K562 (cell line): ENCODE measurements at regions not wholly inside any gene's neighbourhood (a gene's known extent, or its start where the extent isn't known, plus 50 kb on each side); places are given as distances from the start of the nearest gene placed in this dataset.

Experiments
- ARNT ChIP-seq, 2 experiments: fragments of 450-650 bp; IDR thresholded peaks; 2 replicates each; pipeline ENCODE4 v1.6.1; 2016; ENCODE audit warnings: mild to moderate bottlenecking in 1 of 2
- BCOR ChIP-seq: fragments of 450-650 bp; IDR thresholded peaks from 2 replicates; pipeline ENCODE4 v1.6.1; 2016
- CHD2 ChIP-seq: IDR thresholded peaks from 2 replicates; pipeline ENCODE4 v1.6.1; 2011; ENCODE audit warnings: low read depth, low read length
- CXXC5 ChIP-seq: fragments of 250-450 bp; sonication (Bioruptor Pico); IDR thresholded peaks from 2 replicates; pipeline ENCODE4 v1.8.0; 2022; ENCODE audit warnings: inconsistent platforms, mild to moderate bottlenecking, moderate library complexity
- DACH1 ChIP-seq: fragments of 450-650 bp; IDR thresholded peaks from 2 replicates; pipeline ENCODE4 v1.6.1; 2018; ENCODE audit not compliant: partially characterized antibody
- ELF2 ChIP-seq: fragments of 250-450 bp; sonication (Bioruptor Pico); IDR thresholded peaks from 2 replicates; pipeline ENCODE4 v1.5.0; 2021; ENCODE audit warnings: mild to moderate bottlenecking
- EP300 ChIP-seq: IDR thresholded peaks from 2 replicates; pipeline ENCODE4 v1.6.1; 2012; ENCODE audit warnings: low read length, improper control_type of control experiment
- FOXP1 ChIP-seq: sonication (generic); formaldehyde crosslinking; IDR thresholded peaks from 2 replicates; pipeline ENCODE4 v1.8.0; 2022; ENCODE audit warnings: mild to moderate bottlenecking, missing genetic modification reagents
- GATA2 ChIP-seq: sonication (generic); formaldehyde crosslinking; IDR thresholded peaks from 2 replicates; pipeline ENCODE4 v1.4.0; 2020; ENCODE audit warnings: mild to moderate bottlenecking, missing genetic modification reagents
- HDAC1 ChIP-seq, 2 experiments: fragments of 450-650 bp; IDR thresholded peaks; 2 replicates each; pipeline ENCODE4 v1.6.1; 2016 to 2017; ENCODE audit warnings: inconsistent platforms in 1 of 2, mild to moderate bottlenecking in 1 of 2, moderate library complexity in 1 of 2
- HDAC2 ChIP-seq: fragments of 450-650 bp; IDR thresholded peaks from 2 replicates; pipeline ENCODE4 v1.6.1; 2016; ENCODE audit warnings: mild to moderate bottlenecking
- HDAC8 ChIP-seq: fragments of 450-650 bp; IDR thresholded peaks from 2 replicates; pipeline ENCODE4 v1.6.1; 2016; ENCODE audit warnings: mild to moderate bottlenecking, missing genetic modification characterization, moderate library complexity, missing compliant biosample characterization
- HLTF ChIP-seq: fragments of 450-650 bp; IDR thresholded peaks from 2 replicates; pipeline ENCODE4 v1.6.1; 2016
- HNRNPUL1 ChIP-seq: fragments of 200-400 bp; formaldehyde crosslinking; IDR thresholded peaks from 2 replicates; pipeline ENCODE4 v1.6.1; 2017; ENCODE audit warnings: low read length
- KDM1A ChIP-seq, 2 experiments: fragments of 450-650 bp; IDR thresholded peaks; 2 replicates each; pipeline ENCODE4 v1.6.1; 2016; ENCODE audit warnings: mild to moderate bottlenecking in 2 of 2
- LEF1 ChIP-seq: fragments of 450-650 bp; IDR thresholded peaks from 2 replicates; pipeline ENCODE4 v1.6.1; 2016; ENCODE audit warnings: mild to moderate bottlenecking
- MIER1 ChIP-seq: fragments of 450-650 bp; IDR thresholded peaks from 2 replicates; pipeline ENCODE4 v1.6.1; 2016; ENCODE audit warnings: antibody characterized with exemption, mild to moderate bottlenecking, low read depth
- NR1H2 ChIP-seq: sonication (generic); formaldehyde crosslinking; IDR thresholded peaks from 2 replicates; pipeline ENCODE4 v1.4.0; 2020; ENCODE audit warnings: mild to moderate bottlenecking, missing genetic modification reagents
- PCBP1 ChIP-seq: fragments of 200-400 bp; formaldehyde crosslinking; IDR thresholded peaks from 2 replicates; pipeline ENCODE4 v1.6.1; 2018; ENCODE audit warnings: mild to moderate bottlenecking, low read depth, low read length; ENCODE audit not compliant: poor library complexity, severe bottlenecking
- PPARD ChIP-seq: fragments of 250-450 bp; sonication (Bioruptor Pico); IDR thresholded peaks from 2 replicates; pipeline ENCODE4 v1.8.0; 2022; ENCODE audit warnings: inconsistent platforms, mild to moderate bottlenecking, moderate library complexity
- RFX5 ChIP-seq: IDR thresholded peaks from 2 replicates; pipeline ENCODE4 v1.6.1; 2011; ENCODE audit warnings: low read depth, mild to moderate bottlenecking, improper control_type of control experiment, low read length
- SMARCA5 ChIP-seq: fragments of 450-650 bp; IDR thresholded peaks from 2 replicates; pipeline ENCODE4 v1.6.1; 2016
- SMARCB1 ChIP-seq: IDR thresholded peaks from 2 replicates; pipeline ENCODE4 v1.6.1; 2011; ENCODE audit warnings: improper control_type of control experiment, low read depth; ENCODE audit not compliant: insufficient read length
- TAF1 ChIP-seq: IDR thresholded peaks from 2 replicates; pipeline ENCODE4 v1.6.1; 2011; ENCODE audit warnings: mild to moderate bottlenecking, low read length, moderate library complexity; ENCODE audit not compliant: insufficient read depth, control insufficient read depth, severe bottlenecking; ENCODE audit errors: extremely low read depth
- TRIM28 ChIP-seq: fragments of 450-650 bp; IDR thresholded peaks from 2 replicates; pipeline ENCODE4 v1.6.1; 2017
- ZC3H11A ChIP-seq: IDR thresholded peaks from 2 replicates; pipeline ENCODE4 v1.6.1; 2012; ENCODE audit warnings: low read depth, low read length, improper control_type of control experiment
- ZFP36 ChIP-seq: fragments of 150-350 bp; IDR thresholded peaks from 2 replicates; pipeline ENCODE4 v1.6.1; 2018; ENCODE audit warnings: low read length, low read depth; ENCODE audit not compliant: partially characterized antibody
- ZNF133 ChIP-seq: fragments of 250-450 bp; sonication (Bioruptor Pico); IDR thresholded peaks from 2 replicates; pipeline ENCODE4 v1.4.0; 2020; ENCODE audit warnings: mild to moderate bottlenecking
- ZNF134 ChIP-seq: fragments of 250-450 bp; sonication (Bioruptor Pico); conservative IDR thresholded peaks from 2 replicates; pipeline ENCODE4 v1.4.0; 2020
- ZNF146 ChIP-seq: IDR thresholded peaks from one replicate; pipeline ENCODE4 v1.6.1; 2018; ENCODE audit warnings: missing compliant biosample characterization; ENCODE audit not compliant: unreplicated experiment
- ZNF668 ChIP-seq: fragments of 250-450 bp; sonication (Bioruptor Pico); IDR thresholded peaks from 2 replicates; pipeline ENCODE4 v1.8.0; 2022; ENCODE audit warnings: mild to moderate bottlenecking, inconsistent platforms
- TF ChIP-seq, protein P1 (sequence below): fragments of 450-650 bp; formaldehyde crosslinking; IDR thresholded peaks from 2 replicates; pipeline ENCODE4 v1.4.0; 2020; ENCODE audit warnings: mild to moderate bottlenecking, mixed read lengths
- TF ChIP-seq, protein P2 (sequence below): fragments of 450-650 bp; IDR thresholded peaks from 2 replicates; pipeline ENCODE4 v1.6.1; 2016; ENCODE audit warnings: low read depth, mild to moderate bottlenecking, moderate library complexity
- TF ChIP-seq, protein P3 (sequence below): fragments of 250-450 bp; sonication (Bioruptor Pico); IDR thresholded peaks from 2 replicates; pipeline ENCODE4 v1.6.1; 2021; ENCODE audit warnings: mild to moderate bottlenecking

DNA sequence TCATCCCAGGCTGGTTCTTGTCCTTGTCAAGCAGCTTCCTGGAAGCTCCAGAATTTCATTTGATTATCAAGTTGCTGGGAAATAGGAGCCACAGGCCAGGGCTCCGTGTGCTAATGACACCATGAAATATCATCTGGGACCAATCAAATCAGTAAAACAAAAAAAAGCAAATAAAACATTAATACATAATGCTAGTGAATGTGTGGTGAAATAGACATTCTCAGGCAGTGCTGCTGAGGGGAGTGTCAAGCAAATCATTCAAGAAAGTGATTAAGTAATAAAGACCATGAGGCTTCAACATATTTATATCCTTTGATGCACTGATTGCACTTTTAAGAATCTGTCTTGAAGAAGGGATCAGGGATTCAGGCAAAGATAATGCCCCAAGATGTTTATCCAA is 213.7 kb downstream of the MATN1 start (continued):
- TF ChIP-seq, protein P1, sequence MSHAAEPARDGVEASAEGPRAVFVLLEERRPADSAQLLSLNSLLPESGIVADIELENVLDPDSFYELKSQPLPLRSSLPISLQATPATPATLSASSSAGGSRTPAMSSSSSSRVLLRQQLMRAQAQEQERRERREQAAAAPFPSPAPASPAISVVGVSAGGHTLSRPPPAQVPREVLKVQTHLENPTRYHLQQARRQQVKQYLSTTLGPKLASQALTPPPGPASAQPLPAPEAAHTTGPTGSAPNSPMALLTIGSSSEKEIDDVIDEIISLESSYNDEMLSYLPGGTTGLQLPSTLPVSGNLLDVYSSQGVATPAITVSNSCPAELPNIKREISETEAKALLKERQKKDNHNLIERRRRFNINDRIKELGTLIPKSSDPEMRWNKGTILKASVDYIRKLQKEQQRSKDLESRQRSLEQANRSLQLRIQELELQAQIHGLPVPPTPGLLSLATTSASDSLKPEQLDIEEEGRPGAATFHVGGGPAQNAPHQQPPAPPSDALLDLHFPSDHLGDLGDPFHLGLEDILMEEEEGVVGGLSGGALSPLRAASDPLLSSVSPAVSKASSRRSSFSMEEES (CRISPR knock-in tag): no peak
- no peak for TF ChIP-seq LEF1
- peak; percentile 55; the same call in 1 of the 2 replicates for TF ChIP-seq HLTF
- no peak for TF ChIP-seq ZNF133 (CRISPR knock-in tag)
- TF ChIP-seq SMARCB1: no peak
- TF ChIP-seq BCOR: peak; percentile 87
- no peak for TF ChIP-seq ZFP36
- no peak for TF ChIP-seq MIER1
- TF ChIP-seq HDAC8 (tag): no peak
- no peak for TF ChIP-seq CHD2
- peak in 1 of 2 experiments; percentile 75; a peak in 1 of 4 replicates for TF ChIP-seq ARNT (IDR thresholded peaks at IDR 0.05)
- TF ChIP-seq NR1H2 (CRISPR knock-in tag): no peak
- no peak for TF ChIP-seq ZNF134 (CRISPR knock-in tag)
- TF ChIP-seq TAF1: no peak
- 0 out of 2 replicates have a peak, but pooled peaks have one; percentile 4 for TF ChIP-seq EP300
- peak in 1 of 2 experiments; percentile 86; a peak in 2 of 4 replicates for TF ChIP-seq HDAC1 (IDR thresholded peaks at IDR 0.05)
- no peak for TF ChIP-seq ELF2 (CRISPR knock-in tag)
- TF ChIP-seq GATA2: no peak
- TF ChIP-seq TRIM28: no peak
- TF ChIP-seq RFX5: no peak
- TF ChIP-seq SMARCA5: peak; percentile 98
- peak; percentile 49 to 58; a peak in 3 of 4 replicates for TF ChIP-seq KDM1A (IDR thresholded peaks at IDR 0.05)
- TF ChIP-seq ZC3H11A: no peak
- TF ChIP-seq, protein P2, sequence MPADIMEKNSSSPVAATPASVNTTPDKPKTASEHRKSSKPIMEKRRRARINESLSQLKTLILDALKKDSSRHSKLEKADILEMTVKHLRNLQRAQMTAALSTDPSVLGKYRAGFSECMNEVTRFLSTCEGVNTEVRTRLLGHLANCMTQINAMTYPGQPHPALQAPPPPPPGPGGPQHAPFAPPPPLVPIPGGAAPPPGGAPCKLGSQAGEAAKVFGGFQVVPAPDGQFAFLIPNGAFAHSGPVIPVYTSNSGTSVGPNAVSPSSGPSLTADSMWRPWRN: no peak
- TF ChIP-seq PPARD: peak; percentile 39; the same call in 1 of the 2 replicates
- peak; percentile 36 for TF ChIP-seq DACH1
- no peak for TF ChIP-seq ZNF146 (CRISPR knock-in tag)
- TF ChIP-seq FOXP1: no peak
- TF ChIP-seq, protein P3, sequence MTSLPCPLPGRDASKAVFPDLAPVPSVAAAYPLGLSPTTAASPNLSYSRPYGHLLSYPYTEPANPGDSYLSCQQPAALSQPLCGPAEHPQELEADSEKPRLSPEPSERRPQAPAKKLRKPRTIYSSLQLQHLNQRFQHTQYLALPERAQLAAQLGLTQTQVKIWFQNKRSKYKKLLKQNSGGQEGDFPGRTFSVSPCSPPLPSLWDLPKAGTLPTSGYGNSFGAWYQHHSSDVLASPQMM (CRISPR knock-in tag): no peak
- no peak for TF ChIP-seq PCBP1
- TF ChIP-seq HNRNPUL1: no peak
- 0 out of 2 replicates have a peak, but pooled peaks have one; percentile 26 for TF ChIP-seq CXXC5 (CRISPR knock-in tag)
- TF ChIP-seq ZNF668 (CRISPR knock-in tag): peak; percentile 31; the same call in 1 of the 2 replicates
- peak; percentile 45; the same call in 1 of the 2 replicates for TF ChIP-seq HDAC2
